Type B pancreatic cell (in vitro differentiated cells): ENCODE measurements at regions not wholly inside any gene's neighbourhood (a gene's known extent, or its start where the extent isn't known, plus 50 kb on each side); places are given as distances from the start of the nearest gene placed in this dataset.
"Not testable (repeated sequence)": the region's sequence is repeated elsewhere in the genome, so short reads cannot be mapped to it uniquely, and the experiment has no call there.

Source experiments
- DNase-seq: peaks from one replicate; pipeline ENCODE4 v3.0.0; 2021; ENCODE audit warnings: mixed read lengths; ENCODE audit not compliant: unreplicated experiment; ENCODE audit errors: extremely low spot score
- H3K27ac Mint-ChIP-seq: 2 replicates; pipeline ENCODE4 v1.8.0; 2021; ENCODE audit warnings: mild to moderate bottlenecking, mixed read lengths
- H3K27me3 Mint-ChIP-seq: 2 replicates; pipeline ENCODE4 v1.8.0; 2021; ENCODE audit warnings: mixed read lengths
- H3K36me3 Mint-ChIP-seq: 2 replicates; pipeline ENCODE4 v1.8.0; 2021; ENCODE audit warnings: mixed read lengths
- H3K4me1 Mint-ChIP-seq: one replicate; pipeline ENCODE4 v1.8.0; 2021; ENCODE audit warnings: mixed read lengths; ENCODE audit not compliant: unreplicated experiment
- H3K4me3 Mint-ChIP-seq: 2 replicates; pipeline ENCODE4 v1.8.0; 2021; ENCODE audit warnings: mild to moderate bottlenecking, mixed read lengths
- H3K9me3 Mint-ChIP-seq: 2 replicates; pipeline ENCODE4 v1.8.0; 2021; ENCODE audit warnings: mixed read lengths
- CTCF ChIP-seq: fragments of 200-600 bp; sonication (generic); conservative IDR thresholded peaks from 2 replicates; pipeline ENCODE4 v1.5.0; 2021; ENCODE audit warnings: antibody characterized with exemption, mild to moderate bottlenecking

- H3K27me3 Mint-ChIP-seq = no peaks in the 10 kb centered on the region
- no peak for DNase-seq
- no peak overlapping the region for H3K27ac Mint-ChIP-seq
- no peak for TF ChIP-seq CTCF
- no peak overlapping the region for H3K4me3 Mint-ChIP-seq
- no peaks in the 10 kb centered on the region for H3K9me3 Mint-ChIP-seq
- H3K36me3 Mint-ChIP-seq = no peaks in the 10 kb centered on the region
- no peaks in the 10 kb centered on the region for H3K4me1 Mint-ChIP-seq
These were observed 401.5 kb downstream of the RPS6KC1 start for GRCh38 chr1:213452501-213452900.

GRCh38 chr1:213457186-213457585 lies 406.1 kb downstream of the RPS6KC1 start:
- no peak for DNase-seq
- H3K9me3 Mint-ChIP-seq = peaks cover 9% of the 10 kb centered on the region
- H3K27ac Mint-ChIP-seq = no peak overlapping the region
- H3K36me3 Mint-ChIP-seq = no peaks in the 10 kb centered on the region
- TF ChIP-seq CTCF = no peak
- no peaks in the 10 kb centered on the region for H3K27me3 Mint-ChIP-seq
- no peak overlapping the region for H3K4me3 Mint-ChIP-seq
- H3K4me1 Mint-ChIP-seq = no peaks in the 10 kb centered on the region

GRCh38 chr1:213457733-213458132 lies 406.7 kb downstream of the RPS6KC1 start:
- Mint-ChIP-seq H3K4me1 (no peaks in the 10 kb centered on the region), H3K4me3 (no peak overlapping the region), H3K9me3 (peaks cover 9% of the 10 kb centered on the region), H3K27me3 (no peaks in the 10 kb centered on the region), H3K27ac (no peak overlapping the region), H3K36me3 (no peaks in the 10 kb centered on the region)
- DNase-seq = no peak
- TF ChIP-seq CTCF = no peak

- not testable (repeated sequence) for DNase-seq, H3K4me1 Mint-ChIP-seq, H3K9me3 Mint-ChIP-seq, H3K36me3 Mint-ChIP-seq, H3K4me3 Mint-ChIP-seq, H3K27ac Mint-ChIP-seq, H3K27me3 Mint-ChIP-seq
These were observed 411.3 kb downstream of the RPS6KC1 start for GRCh38 chr1:213462374-213462773.

GRCh38 chr1:213464786-213465460 lies 413.9 kb downstream of the RPS6KC1 start:
- H3K9me3 Mint-ChIP-seq = no peaks in the 10 kb centered on the region
- H3K4me3 Mint-ChIP-seq = no peak overlapping the region
- peaks cover 4% of the 10 kb centered on the region for H3K4me1 Mint-ChIP-seq
- DNase-seq = no peak
- H3K27me3 Mint-ChIP-seq = no peaks in the 10 kb centered on the region
- no peak for TF ChIP-seq CTCF
- H3K27ac Mint-ChIP-seq = no peak overlapping the region
- no peaks in the 10 kb centered on the region for H3K36me3 Mint-ChIP-seq

- no peak for DNase-seq
- H3K27ac Mint-ChIP-seq = no peak overlapping the region
- no peak for TF ChIP-seq CTCF
- H3K9me3 Mint-ChIP-seq = no peaks in the 10 kb centered on the region
- no peaks in the 10 kb centered on the region for H3K36me3 Mint-ChIP-seq
- H3K4me1 Mint-ChIP-seq = peaks cover 4% of the 10 kb centered on the region
- no peak overlapping the region for H3K4me3 Mint-ChIP-seq
- no peaks in the 10 kb centered on the region for H3K27me3 Mint-ChIP-seq
These were observed 415.5 kb downstream of the RPS6KC1 start for GRCh38 chr1:213466541-213466940.
